Choroid plexus epithelial cell (primary cell): ENCODE measurements at regions not wholly inside any gene's neighbourhood (a gene's known extent, or its start where the extent isn't known, plus 50 kb on each side); places are given as distances from the start of the nearest gene placed in this dataset.

Experiments used
- DNase-seq: peaks from one replicate; pipeline ENCODE4 v3.0.0-alpha.2; 2010; ENCODE audit warnings: low read depth
- H3K4me3 ChIP-seq: 2 replicates; pipeline ENCODE4 v1.5.1; 2011; ENCODE audit warnings: low read depth, mild to moderate bottlenecking, control low read depth, low read length, moderate library complexity
- CTCF ChIP-seq: conservative IDR thresholded peaks from 2 replicates; pipeline ENCODE4 v1.5.1; 2011; ENCODE audit warnings: low read depth, mild to moderate bottlenecking, control low read depth, inconsistent platforms, low read length, moderate library complexity

- no peak for TF ChIP-seq CTCF
- no peak for DNase-seq
- no peak overlapping the region for H3K4me3 ChIP-seq
These were observed 203.2 kb upstream of the SEMA3E start for GRCh38 chr7:83852136-83852535.

- no peak for DNase-seq
- TF ChIP-seq CTCF: no peak
- H3K4me3 ChIP-seq: no peak overlapping the region
These were observed 202.6 kb upstream of the SEMA3E start for GRCh38 chr7:83851551-83851950.

GRCh38 chr7:83850941-83851340 lies 202.0 kb upstream of the SEMA3E start:
- DNase-seq: no peak
- no peak overlapping the region for H3K4me3 ChIP-seq
- no peak for TF ChIP-seq CTCF

GRCh38 chr7:83850125-83850524 lies 201.2 kb upstream of the SEMA3E start:
- TF ChIP-seq CTCF: no peak
- no peak overlapping the region for H3K4me3 ChIP-seq
- DNase-seq: peak; percentile 15

GRCh38 chr7:83849131-83849530 lies 200.2 kb upstream of the SEMA3E start:
- no peak for DNase-seq
- no peak for TF ChIP-seq CTCF
- H3K4me3 ChIP-seq: no peak overlapping the region

GRCh38 chr7:83842894-83843293 lies 194.0 kb upstream of the SEMA3E start:
- H3K4me3 ChIP-seq: no peak overlapping the region
- no peak for TF ChIP-seq CTCF
- DNase-seq: no peak

- no peak for DNase-seq
- no peak overlapping the region for H3K4me3 ChIP-seq
- no peak for TF ChIP-seq CTCF
These were observed 188.7 kb upstream of the SEMA3E start for GRCh38 chr7:83837683-83838082.
